ENCODE measurements at regions not wholly inside any gene's neighbourhood (a gene's known extent, or its start where the extent isn't known, plus 50 kb on each side); places are given as distances from the start of the nearest gene placed in this dataset.

- TF ChIP-seq POLR2A (IDR thresholded peaks at IDR 0.05; ENCODE audit: low read length) (no peak), GATA1 (IDR thresholded peaks at IDR 0.05; ENCODE audit: low read depth, low read length) (no peak)
Measured at GRCh38 chr2:225244933-225245332, 154.6 kb upstream of the NYAP2 start.
